ENCODE measurements at regions not wholly inside any gene's neighbourhood (a gene's known extent, or its start where the extent isn't known, plus 50 kb on each side); places are given as distances from the start of the nearest gene placed in this dataset.

- DNase-seq (ENCODE audit: low spot score in 2 of 2): no peak
- H3K27me3 ChIP-seq: peaks cover 0 to 34% of the 10 kb centered on the region in 2 donors
- no peak overlapping the region for H3K27ac ChIP-seq
- H3K9me3 ChIP-seq: no peaks in the 10 kb centered on the region
- intact Hi-C loops (cut with DNase I; ENCODE audit: low total_unique reads): no loop called here
- TF ChIP-seq POLR2A (IDR thresholded peaks at IDR 0.05): no peak
- no peak for TF ChIP-seq CTCF (IDR thresholded peaks at IDR 0.05)
- TF ChIP-seq POLR2AphosphoS5 (IDR thresholded peaks at IDR 0.05): no peak
- H3K4me3 ChIP-seq: no peak overlapping the region
- H3K4me1 ChIP-seq: no peaks in the 10 kb centered on the region
- H3K36me3 ChIP-seq: no peaks in the 10 kb centered on the region
Observed at GRCh38 chr10:130553826-130554225, 417.6 kb downstream of the GLRX3 start.

- intact Hi-C loops (cut with DNase I; ENCODE audit: low total_unique reads): no loop called here
- DNase-seq (ENCODE audit: low spot score in 2 of 2): no peak
- no peak overlapping the region for H3K4me3 ChIP-seq
- peaks cover 0 to 28% of the 10 kb centered on the region in 2 donors for H3K27me3 ChIP-seq
- H3K9me3 ChIP-seq: no peaks in the 10 kb centered on the region
- no peaks in the 10 kb centered on the region for H3K36me3 ChIP-seq
- TF ChIP-seq CTCF (IDR thresholded peaks at IDR 0.05): no peak
- no peak for TF ChIP-seq POLR2AphosphoS5 (IDR thresholded peaks at IDR 0.05)
- no peak for TF ChIP-seq POLR2A (IDR thresholded peaks at IDR 0.05)
- H3K4me1 ChIP-seq: no peaks in the 10 kb centered on the region
- H3K27ac ChIP-seq: no peak overlapping the region
Observed at GRCh38 chr10:130554701-130555410, 418.7 kb downstream of the GLRX3 start.

- H3K9me3 ChIP-seq: no peaks in the 10 kb centered on the region
- H3K36me3 ChIP-seq: no peaks in the 10 kb centered on the region
- DNase-seq (ENCODE audit: low spot score in 2 of 2): no peak
- H3K27ac ChIP-seq: no peak overlapping the region
- TF ChIP-seq CTCF (IDR thresholded peaks at IDR 0.05): no peak
- no peak for TF ChIP-seq POLR2A (IDR thresholded peaks at IDR 0.05)
- no peak for TF ChIP-seq POLR2AphosphoS5 (IDR thresholded peaks at IDR 0.05)
- no peaks in the 10 kb centered on the region for H3K4me1 ChIP-seq
- no peak overlapping the region for H3K4me3 ChIP-seq
- intact Hi-C loops (cut with DNase I; ENCODE audit: low total_unique reads): no loop called here
- H3K27me3 ChIP-seq: peaks cover 0 to 28% of the 10 kb centered on the region in 2 donors
Observed at GRCh38 chr10:130555411-130555750, 419.2 kb downstream of the GLRX3 start.

- no peak overlapping the region for H3K4me3 ChIP-seq
- TF ChIP-seq POLR2AphosphoS5 (IDR thresholded peaks at IDR 0.05) (no peak), POLR2A (IDR thresholded peaks at IDR 0.05) (no peak), CTCF (IDR thresholded peaks at IDR 0.05) (no peak)
- peaks cover 0 to 12% of the 10 kb centered on the region in 2 donors for H3K27me3 ChIP-seq
- DNase-seq (ENCODE audit: low spot score in 2 of 2): no peak
- H3K36me3 ChIP-seq: no peaks in the 10 kb centered on the region
- intact Hi-C loops (cut with DNase I; ENCODE audit: low total_unique reads): no loop called here
- no peaks in the 10 kb centered on the region for H3K9me3 ChIP-seq
- H3K27ac ChIP-seq: no peak overlapping the region
- H3K4me1 ChIP-seq: no peaks in the 10 kb centered on the region
Observed at GRCh38 chr10:130557181-130557845, 421.1 kb downstream of the GLRX3 start.

GRCh38 chr10:130558746-130559546 is 422.8 kb downstream of the GLRX3 start:
- no peak overlapping the region for H3K27ac ChIP-seq

More at GRCh38 chr10:130558746-130559546, 422.8 kb downstream of the GLRX3 start:
- Histone ChIP-seq H3K27me3 (peaks cover 0 to 13% of the 10 kb centered on the region in 2 donors), H3K9me3 (no peaks in the 10 kb centered on the region), H3K4me1 (no peaks in the 10 kb centered on the region), H3K36me3 (no peaks in the 10 kb centered on the region), H3K4me3 (no peak overlapping the region)
- intact Hi-C loops (cut with DNase I; ENCODE audit: low total_unique reads): no loop called here
- TF ChIP-seq POLR2A (IDR thresholded peaks at IDR 0.05) (no peak), CTCF (IDR thresholded peaks at IDR 0.05) (no peak), POLR2AphosphoS5 (IDR thresholded peaks at IDR 0.05) (no peak)
- DNase-seq (ENCODE audit: low spot score in 2 of 2): no peak
